ENCODE measurements at regions not wholly inside any gene's neighbourhood (a gene's known extent, or its start where the extent isn't known, plus 50 kb on each side); places are given as distances from the start of the nearest gene placed in this dataset.
"Not testable (repeated sequence)": the region's sequence is repeated elsewhere in the genome, so short reads cannot be mapped to it uniquely, and the experiment has no call there.

GRCh38 chr11:22567759-22568158 lies 57.9 kb downstream of the FANCF start:
- DNase-seq, result no peak

GRCh38 chr11:22566293-22566692 lies 59.3 kb downstream of the FANCF start:
- DNase-seq, result no peak

GRCh38 chr11:22561283-22561682 lies 64.3 kb downstream of the FANCF start:
- no peak for DNase-seq

DNA sequence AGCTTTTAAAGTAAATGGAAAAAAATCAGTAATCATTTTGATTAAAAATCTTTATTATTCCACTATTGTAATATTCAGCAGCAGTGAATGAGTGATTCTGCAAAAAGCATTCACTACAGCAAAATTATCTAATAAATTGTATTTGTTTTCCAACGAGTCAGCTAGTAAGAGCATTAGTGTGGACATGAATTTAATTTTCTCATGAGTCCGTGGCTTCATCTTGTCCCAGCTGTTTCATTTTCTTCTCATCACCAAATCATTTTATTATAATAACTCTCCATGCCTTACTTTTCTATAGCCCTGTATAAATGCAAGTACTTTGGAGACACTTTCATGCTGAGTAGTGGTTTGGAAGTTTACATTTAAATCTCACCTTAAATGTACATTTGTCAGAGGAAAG lies 66.2 kb downstream of the FANCF start:
- DNase-seq, result no peak

DNA sequence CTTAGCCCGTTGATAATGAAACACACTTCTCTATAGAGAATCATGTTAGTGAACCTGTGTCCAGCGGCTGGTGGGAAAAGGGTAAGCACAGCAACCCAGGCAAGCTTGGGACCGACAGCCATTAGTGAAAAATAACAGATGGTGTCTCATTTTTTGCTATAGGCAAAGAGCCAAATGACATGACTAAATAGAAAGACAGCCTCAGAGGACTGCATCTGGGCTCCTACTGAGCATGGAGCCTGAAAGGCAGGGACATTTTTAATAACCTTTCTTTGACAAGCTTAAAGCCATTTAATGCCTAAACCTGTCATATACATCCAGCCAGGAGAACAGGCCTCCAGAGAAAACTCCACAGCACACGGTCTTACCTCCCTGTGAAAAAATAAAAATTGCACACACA lies 67.0 kb downstream of the FANCF start:
- DNase-seq, result no peak

- DNase-seq, result no peak
These were observed 69.2 kb downstream of the FANCF start for GRCh38 chr11:22556381-22556780.

GRCh38 chr11:22555881-22556280 lies 69.7 kb downstream of the FANCF start:
- no peak for DNase-seq

GRCh38 chr11:22554221-22554620 lies 71.4 kb downstream of the FANCF start:
- DNase-seq, result no peak

GRCh38 chr11:22552885-22553284 lies 72.7 kb downstream of the FANCF start:
- DNase-seq, result no peak

- no peak for DNase-seq
These were observed 78.9 kb downstream of the FANCF start for GRCh38 chr11:22546746-22547145.

DNA sequence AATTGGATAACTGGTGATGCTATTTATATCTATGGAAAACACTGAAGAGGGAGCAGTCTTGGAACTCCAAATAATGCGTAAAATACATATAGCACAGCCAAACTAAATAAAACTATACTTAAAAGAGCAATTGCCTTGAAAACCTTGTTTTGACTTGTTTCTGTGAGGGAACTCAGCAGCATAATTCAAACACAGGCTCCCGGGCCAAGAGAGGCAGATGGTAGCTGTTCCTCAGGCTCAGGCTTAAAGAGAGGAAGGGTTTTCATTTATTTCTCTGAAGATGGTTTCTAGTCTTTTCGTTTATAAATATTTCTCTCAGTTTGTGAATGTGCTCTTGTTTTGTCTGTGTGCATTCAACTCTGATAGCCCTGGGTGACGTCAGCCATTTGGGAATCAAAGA lies 82.4 kb downstream of the FANCF start:
- DNase-seq, result no peak

- DNase-seq, result peak in 1 of 2 experiments; percentile 20
These were observed 85.8 kb downstream of the FANCF start for GRCh38 chr11:22539821-22540256.

- no peak for DNase-seq
These were observed 89.6 kb downstream of the FANCF start for GRCh38 chr11:22536071-22536470.

DNA sequence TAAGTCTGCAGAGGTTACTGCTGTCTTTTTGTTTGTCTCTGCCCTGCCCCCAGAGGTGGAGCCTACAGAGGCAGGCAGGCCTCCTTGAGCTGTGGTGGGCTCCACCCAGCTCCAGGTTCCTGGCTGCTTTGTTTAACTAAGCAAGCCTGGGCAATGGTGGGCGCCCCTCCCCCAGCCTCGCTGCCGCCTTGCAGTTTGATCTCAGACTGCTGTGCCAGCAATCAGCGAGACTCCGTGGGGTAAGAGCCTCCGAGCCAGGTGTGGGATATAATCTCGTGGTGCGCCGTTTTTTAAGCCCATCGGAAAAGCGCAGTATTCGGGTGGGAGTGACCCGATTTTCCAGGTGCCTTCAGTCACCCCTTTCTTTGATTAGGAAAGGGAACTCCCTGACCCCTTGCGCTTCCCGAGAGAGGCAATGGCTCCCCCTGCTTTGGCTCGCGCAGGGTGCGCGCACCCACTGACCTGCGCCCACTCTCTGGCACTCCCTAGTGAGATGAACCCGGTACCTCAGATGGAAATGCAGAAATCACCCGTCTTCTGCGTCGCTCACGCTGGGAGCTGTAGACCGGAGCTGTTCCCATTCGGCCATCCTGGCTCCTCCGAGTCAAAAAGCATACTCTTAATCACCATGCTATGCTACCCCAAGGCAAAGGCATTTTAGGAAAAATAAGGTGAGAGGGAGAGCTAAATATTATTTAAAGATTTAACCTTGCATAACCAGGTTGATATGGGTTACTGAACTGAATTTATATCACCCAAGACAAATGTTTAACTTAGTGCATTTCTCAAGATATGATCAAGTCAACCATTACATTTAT lies 96.8 kb downstream of the FANCF start:
- not testable (repeated sequence) for DNase-seq

- DNase-seq, result no peak
These were observed 103.4 kb downstream of the FANCF start for GRCh38 chr11:22522225-22522624.

DNA sequence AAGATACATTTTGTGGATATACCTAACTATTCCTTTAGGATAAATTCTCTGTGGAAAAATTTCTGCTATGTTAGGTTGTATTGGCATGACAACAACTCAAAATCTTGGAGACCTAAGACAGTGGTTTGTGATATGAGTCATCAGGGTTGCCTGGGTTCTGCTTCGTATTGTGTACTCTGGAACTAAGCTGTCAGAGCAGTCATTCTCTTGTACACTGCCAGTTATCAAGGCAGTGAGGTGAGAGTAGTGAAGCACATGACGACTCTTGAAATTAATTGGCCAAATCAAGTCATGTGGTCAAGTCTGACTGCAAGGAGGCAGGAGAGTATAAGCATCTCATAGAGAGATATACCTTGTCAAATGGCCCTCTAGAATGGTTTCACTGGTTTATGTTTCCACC lies 104.4 kb downstream of the FANCF start:
- DNase-seq, result no peak

GRCh38 chr11:22520521-22520920 lies 105.1 kb downstream of the FANCF start:
- no peak for DNase-seq

DNA sequence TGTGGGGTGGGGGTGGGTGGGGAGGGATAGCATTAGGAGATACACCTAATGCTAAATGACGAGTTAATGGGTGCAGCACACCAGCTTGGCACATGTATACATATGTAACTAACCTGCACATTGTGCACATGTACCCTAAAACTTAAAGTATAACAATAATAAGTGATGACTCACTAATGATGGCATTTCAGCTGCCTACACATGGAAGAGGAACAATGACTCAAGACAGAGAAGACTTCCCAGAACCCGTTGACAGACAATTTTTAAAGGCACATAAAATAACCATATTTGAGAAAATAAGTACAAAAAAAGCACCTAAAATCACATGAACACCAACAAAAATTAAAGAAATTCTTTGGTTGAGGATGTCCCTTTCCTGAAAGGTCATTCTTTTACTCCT lies 107.3 kb downstream of the FANCF start:
- DNase-seq, result not testable (repeated sequence)

GRCh38 chr11:22516111-22516510 lies 109.5 kb downstream of the FANCF start:
- no peak for DNase-seq

DNA sequence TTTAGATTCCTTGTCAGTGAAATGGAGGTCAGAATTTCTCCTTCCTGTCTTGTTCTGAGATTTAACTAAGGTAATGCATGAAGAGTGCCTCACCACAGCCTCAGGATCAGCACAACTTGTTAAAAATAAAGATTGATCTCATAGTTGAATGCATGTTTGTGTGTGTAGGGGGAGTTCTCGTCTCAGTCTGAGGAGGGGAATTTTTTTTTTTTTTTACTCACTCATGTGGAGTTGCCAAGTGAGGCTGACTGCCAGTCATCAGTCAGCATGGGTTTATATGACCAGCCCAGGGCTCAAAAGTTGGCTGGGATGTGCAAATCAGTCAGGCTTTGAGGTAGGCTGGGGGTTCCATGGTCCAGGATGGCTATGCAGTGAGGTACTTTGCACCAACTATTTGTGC lies 113.2 kb downstream of the FANCF start:
- DNase-seq, result no peak

DNA sequence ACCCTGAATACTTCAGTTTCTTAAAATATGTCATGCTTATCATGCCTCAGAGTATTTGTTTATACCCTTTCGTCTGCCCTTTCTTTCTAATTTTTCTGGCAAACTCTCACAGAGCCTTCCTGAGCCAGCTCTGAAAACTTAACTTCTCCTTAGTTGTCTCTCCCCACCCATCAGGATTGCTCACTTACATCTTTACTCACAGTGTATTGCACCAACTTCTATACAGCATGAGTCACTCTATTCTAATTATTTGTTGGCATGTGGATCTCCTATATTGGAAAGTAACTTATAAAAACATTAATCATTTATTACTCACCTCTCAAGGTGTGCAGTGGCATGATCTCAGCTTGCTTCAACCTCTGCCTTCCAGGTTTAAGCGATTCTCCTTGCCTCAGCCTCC lies 114.9 kb downstream of the FANCF start:
- no peak for DNase-seq

DNA sequence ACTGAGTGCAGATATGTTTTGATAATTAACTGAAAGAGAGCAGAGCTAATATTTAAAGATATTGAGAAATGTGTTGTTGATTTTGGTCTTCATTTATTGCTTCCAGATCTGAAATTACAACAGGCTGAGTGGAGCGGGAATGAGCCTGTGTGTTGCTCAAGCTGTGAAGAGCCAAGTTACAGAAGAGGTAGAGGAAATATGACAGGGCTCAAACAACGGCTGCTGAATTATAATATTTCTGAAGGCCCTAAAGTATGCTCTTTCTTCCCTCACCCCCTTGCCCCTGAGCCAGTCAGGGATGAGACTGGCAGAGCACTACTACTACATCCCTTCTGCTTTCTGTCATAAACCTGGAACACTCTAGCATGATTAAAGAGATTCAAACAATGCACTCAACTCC lies 115.6 kb downstream of the FANCF start:
- DNase-seq, result no peak

- DNase-seq, result no peak
These were observed 117.0 kb downstream of the FANCF start for GRCh38 chr11:22508665-22509064.

GRCh38 chr11:22497474-22497873 lies 128.1 kb downstream of the FANCF start:
- DNase-seq, result no peak

GRCh38 chr11:22491555-22492225 lies 133.9 kb downstream of the FANCF start:
- DNase-seq, result no peak
